IMR-90 (cell line): ENCODE measurements at regions not wholly inside any gene's neighbourhood (a gene's known extent, or its start where the extent isn't known, plus 50 kb on each side); places are given as distances from the start of the nearest gene placed in this dataset.

Experiments used
- ATAC-seq: fragments of 200-7000 bp; cut with Tn5 transposase; 2 replicates; pipeline ENCODE4 v1.9.1; 2020; ENCODE audit warnings: low read depth, mild to moderate bottlenecking, moderate library complexity
- BruUV-seq: library from RNA; stranded (reverse); fragments of 400-500 nt; replicated peaks from 2 replicates; lab custom pipeline; 2021; lab: Mats Ljungman, UMichigan
- CTCF ChIA-PET: fragments of 300-600 bp; formaldehyde crosslinking; extraction: SDS; loops from one replicate; lab custom pipeline; 2021; ENCODE audit warnings: antibody characterized with exemption; lab: Yijun Ruan, JAX
- POLR2A ChIA-PET: fragments of 300-600 bp; sonication (Branson Sonifier 250); formaldehyde crosslinking; loops from one replicate; lab custom pipeline; 2022; ENCODE audit warnings: antibody characterized with exemption; ENCODE audit not compliant: unreplicated experiment; lab: Charles Lee
- DNase-seq: peaks from one replicate; pipeline ENCODE4 v3.0.0; 2013
- H2AFZ ChIP-seq: replicated peaks from 2 replicates; pipeline ENCODE3; 2013; ENCODE audit warnings: low read length, mild to moderate bottlenecking; ENCODE audit not compliant: poor library complexity
- H2AK5ac ChIP-seq: 2 replicates; pipeline ENCODE4 v1.6.1; 2013; ENCODE audit warnings: low read depth, low read length, inconsistent platforms
- H2AK9ac ChIP-seq: replicated peaks from 2 replicates; pipeline ENCODE3; 2013; ENCODE audit warnings: mild to moderate bottlenecking, low read depth, low read length, moderate library complexity; ENCODE audit not compliant: poor library complexity
- H2BK120ac ChIP-seq: 2 replicates; pipeline ENCODE4 v1.6.1; 2013; ENCODE audit warnings: low read depth, low read length, inconsistent platforms
- H2BK15ac ChIP-seq: 3 replicates; pipeline ENCODE4 v1.6.1; 2013; ENCODE audit warnings: low read depth, low read length, inconsistent platforms
- H2BK20ac ChIP-seq: 2 replicates; pipeline ENCODE4 v1.6.1; 2013; ENCODE audit warnings: low read depth, mild to moderate bottlenecking, inconsistent platforms, low read length, moderate library complexity
- H2BK5ac ChIP-seq: 2 replicates; pipeline ENCODE4 v1.6.1; 2013; ENCODE audit warnings: mild to moderate bottlenecking, low read depth, low read length, inconsistent platforms; ENCODE audit not compliant: poor library complexity, severe bottlenecking
- H3K14ac ChIP-seq: replicated peaks from 2 replicates; pipeline ENCODE4 v1.6.1; 2013; ENCODE audit warnings: low read depth, low read length, inconsistent platforms
- H3K18ac ChIP-seq: 2 replicates; pipeline ENCODE4 v1.6.1; 2013; ENCODE audit warnings: low read depth, low read length, control low read depth
- H3K23ac ChIP-seq: 2 replicates; pipeline ENCODE4 v1.6.1; 2013; ENCODE audit warnings: low read depth, low read length, inconsistent platforms
- H3K27ac ChIP-seq: 2 replicates; pipeline ENCODE4 v1.5.1; 2013; ENCODE audit warnings: mild to moderate bottlenecking, control low read depth, low read length; ENCODE audit not compliant: insufficient read depth
- H3K27me3 ChIP-seq: 2 replicates; pipeline ENCODE4 v1.6.1; 2013; ENCODE audit warnings: low read length; ENCODE audit not compliant: control insufficient read depth, insufficient read depth
- H3K36me3 ChIP-seq: 2 replicates; pipeline ENCODE4 v1.6.1; 2013; ENCODE audit warnings: low read length, mixed read lengths; ENCODE audit not compliant: control insufficient read depth, insufficient read depth
- H3K4ac ChIP-seq: 2 replicates; pipeline ENCODE4 v1.6.1; 2013; ENCODE audit warnings: low read depth, low read length, inconsistent platforms
- H3K4me1 ChIP-seq: 2 replicates; pipeline ENCODE4 v1.6.1; 2013; ENCODE audit warnings: low read length, mixed read lengths; ENCODE audit not compliant: control insufficient read depth, insufficient read depth
- H3K4me2 ChIP-seq: 2 replicates; pipeline ENCODE4 v1.6.1; 2013; ENCODE audit warnings: low read depth, mild to moderate bottlenecking, control low read depth, low read length, moderate library complexity
- H3K4me3 ChIP-seq: 2 replicates; pipeline ENCODE4 v1.5.1; 2013; ENCODE audit warnings: low read depth, mild to moderate bottlenecking, control low read depth, low read length, moderate library complexity; ENCODE audit not compliant: insufficient read depth
- H3K56ac ChIP-seq: 2 replicates; pipeline ENCODE4 v1.6.1; 2013; ENCODE audit warnings: low read length, inconsistent platforms; ENCODE audit not compliant: insufficient read depth; ENCODE audit errors: extremely low read depth
- H3K79me1 ChIP-seq, 2 experiments: 2 replicates each; pipeline ENCODE4 v1.6.1; 2013; ENCODE audit warnings: low read length in 2 of 2, inconsistent platforms in 1 of 2, low read depth in 1 of 2
- H3K9ac ChIP-seq: 2 replicates; pipeline ENCODE4 v1.6.1; 2013; ENCODE audit warnings: low read depth, low read length, control low read depth
- H3K9me1 ChIP-seq: 2 replicates; pipeline ENCODE4 v1.6.1; 2013; ENCODE audit warnings: low read length, inconsistent platforms; ENCODE audit not compliant: insufficient read depth
- H3K9me3 ChIP-seq: 2 replicates; pipeline ENCODE4 v1.6.1; 2013; ENCODE audit warnings: low read length; ENCODE audit not compliant: control insufficient read depth, insufficient read depth
- H4K20me1 ChIP-seq: 2 replicates; pipeline ENCODE4 v1.6.1; 2013; ENCODE audit warnings: low read length, inconsistent platforms; ENCODE audit not compliant: insufficient read depth
- H4K5ac ChIP-seq: 2 replicates; pipeline ENCODE4 v1.6.1; 2013; ENCODE audit warnings: mild to moderate bottlenecking, low read depth, low read length, control low read depth
- H4K8ac ChIP-seq, 2 experiments: 2 replicates each; pipeline ENCODE4 v1.6.1; 2013; ENCODE audit warnings: low read depth in 2 of 2, low read length in 2 of 2, control low read depth in 1 of 2, inconsistent platforms in 1 of 2
- H4K91ac ChIP-seq: 2 replicates; pipeline ENCODE4 v1.6.1; 2013; ENCODE audit warnings: low read depth, low read length, inconsistent platforms; ENCODE audit not compliant: insufficient read depth
- BHLHE40 ChIP-seq: fragments of 150-350 bp; IDR thresholded peaks from 2 replicates; pipeline ENCODE4 v1.6.1; 2016; ENCODE audit warnings: mild to moderate bottlenecking, low read depth, low read length
- CEBPB ChIP-seq: IDR thresholded peaks from 2 replicates; pipeline ENCODE4 v1.6.1; 2012; ENCODE audit warnings: low read depth, low read length, improper control_type of control experiment
- CHD1 ChIP-seq: IDR thresholded peaks from 2 replicates; pipeline ENCODE4 v1.6.1; 2012; ENCODE audit warnings: low read depth, low read length, improper control_type of control experiment
- FOS ChIP-seq: fragments of 150-350 bp; IDR thresholded peaks from 2 replicates; pipeline ENCODE4 v1.6.1; 2016; ENCODE audit warnings: low read depth, low read length
- MAFK ChIP-seq: IDR thresholded peaks from 2 replicates; pipeline ENCODE4 v1.6.1; 2012; ENCODE audit warnings: low read depth, low read length, improper control_type of control experiment
- MAZ ChIP-seq: IDR thresholded peaks from 2 replicates; pipeline ENCODE4 v1.6.1; 2012; ENCODE audit warnings: low read depth, mild to moderate bottlenecking, low read length, improper control_type of control experiment, moderate library complexity, borderline replicate concordance
- MXI1 ChIP-seq: IDR thresholded peaks from 2 replicates; pipeline ENCODE4 v1.6.1; 2012; ENCODE audit warnings: low read depth, mild to moderate bottlenecking, low read length, moderate library complexity, borderline replicate concordance
- NFE2L2 ChIP-seq: fragments of 150-350 bp; IDR thresholded peaks from 2 replicates; pipeline ENCODE4 v1.6.1; 2016; ENCODE audit warnings: low read depth, mild to moderate bottlenecking, low read length
- POLR2A ChIP-seq: IDR thresholded peaks from 2 replicates; pipeline ENCODE4 v1.6.1; 2012; ENCODE audit warnings: mild to moderate bottlenecking, low read depth, low read length
- RAD21 ChIP-seq: IDR thresholded peaks from 2 replicates; pipeline ENCODE4 v1.6.1; 2012; ENCODE audit warnings: low read length, improper control_type of control experiment
- RCOR1 ChIP-seq: IDR thresholded peaks from 2 replicates; pipeline ENCODE4 v1.6.1; 2012; ENCODE audit warnings: mild to moderate bottlenecking, low read length, improper control_type of control experiment; ENCODE audit not compliant: insufficient replicate concordance
- RFX5 ChIP-seq: IDR thresholded peaks from 2 replicates; pipeline ENCODE4 v1.8.0; 2012; ENCODE audit warnings: low read depth, mild to moderate bottlenecking, low read length, moderate library complexity
- SMC3 ChIP-seq: fragments of 150-350 bp; IDR thresholded peaks from 2 replicates; pipeline ENCODE4 v1.6.1; 2016; ENCODE audit warnings: low read depth, mild to moderate bottlenecking, antibody characterized with exemption, low read length, moderate library complexity
- WGBS, 2 experiments: methylation state at CpG; one replicate each; pipeline versions ENCODE4 v1.1.5 to v1.1.7; 2013; ENCODE audit warnings: missing lambda C conversion rate in 2 of 2; ENCODE audit not compliant: insufficient read length in 1 of 2; ENCODE audit errors: extremely low coverage in 2 of 2; 5-methylcytosine and 5-hydroxymethylcytosine counted together
- dilution Hi-C: fragments of 300-500 bp; cut with HindIII; formaldehyde crosslinking; loops from one replicate; pipeline ENCODE4 v1.14.3; 2018; ENCODE audit warnings: low sequenced_read_pairs; ENCODE audit not compliant: unreplicated experiment
- in situ Hi-C: fragments of 300-500 bp; cut with MboI; formaldehyde crosslinking; loops from 3 replicates; pipeline ENCODE4 v1.14.3; 2019; ENCODE audit warnings: low sequenced_read_pairs, inconsistent platforms, mixed read lengths
- intact Hi-C: fragments of 100-400 bp; cut with micrococcal nuclease; formaldehyde crosslinking; loops from 2 replicates; pipeline ENCODE4 v1.10.0; 2022
- TF ChIP-seq, protein P1 (sequence below): fragments of 150-350 bp; IDR thresholded peaks from 2 replicates; pipeline ENCODE4 v1.6.1; 2017; ENCODE audit warnings: mild to moderate bottlenecking, antibody characterized with exemption, low read length, low read depth
- TF ChIP-seq, protein P2 (sequence below): conservative IDR thresholded peaks from 2 replicates; pipeline ENCODE4 v1.5.1; 2012; ENCODE audit warnings: mild to moderate bottlenecking, low read depth, low read length, improper control_type of control experiment
- TF ChIP-seq, protein P3 (sequence below): fragments of 150-350 bp; IDR thresholded peaks from 2 replicates; pipeline ENCODE4 v1.6.1; 2016; ENCODE audit warnings: low read depth, mild to moderate bottlenecking, low read length, moderate library complexity, borderline replicate concordance

DNA sequence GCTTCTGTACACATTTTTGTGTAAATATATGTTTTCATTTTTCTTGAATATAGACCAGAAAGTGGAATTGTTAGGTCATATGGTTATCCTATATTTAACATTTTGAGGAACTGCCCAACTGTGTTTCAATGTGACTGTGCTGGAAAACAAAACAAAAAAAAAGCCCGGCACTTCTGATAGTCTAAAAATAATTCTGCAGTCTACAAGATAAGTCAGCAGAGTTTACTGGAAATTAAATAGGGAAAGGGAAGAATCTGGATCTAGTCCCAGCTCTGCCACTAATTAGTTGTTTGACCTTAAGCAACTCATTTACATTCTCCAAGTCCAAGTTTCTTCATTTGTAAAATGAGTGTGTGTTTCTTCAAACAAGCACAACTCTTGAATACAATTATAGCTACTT is 869.1 kb upstream of the B3GALT2 start:
- no peak overlapping the region for H3K56ac ChIP-seq
- BruUV-seq, result no TSS peak
- intact Hi-C loops (no loop called here), dilution Hi-C loops (no loop called here), in situ Hi-C loops (no loop called here)
- no peaks in the 10 kb centered on the region for H3K4me1 ChIP-seq
- H3K79me1 ChIP-seq, result no peaks in the 10 kb centered on the region
- H3K4me2 ChIP-seq, result no peak overlapping the region
- H3K4me3 ChIP-seq, result no peak overlapping the region
- H3K9ac ChIP-seq, result no peak overlapping the region
- no peak for DNase-seq
- H2BK120ac ChIP-seq, result no peak overlapping the region
- H3K18ac ChIP-seq, result no peak overlapping the region
- H3K27me3 ChIP-seq, result no peaks in the 10 kb centered on the region
- ChIA-PET CTCF (interaction anchor here (0.7 kb wide), 1 partner anchor 14 kb away, joined by 3 read pairs; no protein-coding TSS in a partner anchor), POLR2A (no interaction called here)
- H2BK5ac ChIP-seq, result no peak overlapping the region
- H2BK20ac ChIP-seq, result no peak overlapping the region
- no peak overlapping the region for H3K14ac ChIP-seq
- no peak overlapping the region for H3K4ac ChIP-seq
- no peak overlapping the region for H3K23ac ChIP-seq
- no CpG with 5 or more reads among the region's 1 CpG for WGBS, 2 experiments
- ATAC-seq, result no peak
- no peaks in the 10 kb centered on the region for H3K36me3 ChIP-seq
- H3K9me3 ChIP-seq, result no peaks in the 10 kb centered on the region
- no peak overlapping the region for H4K5ac ChIP-seq
- no peak overlapping the region for H2AFZ ChIP-seq
- TF ChIP-seq BHLHE40 (no peak), FOS (no peak), RAD21 (no peak), RCOR1 (no peak), CHD1 (no peak), MAZ (no peak), POLR2A (no peak), CEBPB (no peak), SMC3 (no peak), NFE2L2 (no peak), MXI1 (no peak), MAFK (no peak), RFX5 (no peak)
- TF ChIP-seq, protein P1, sequence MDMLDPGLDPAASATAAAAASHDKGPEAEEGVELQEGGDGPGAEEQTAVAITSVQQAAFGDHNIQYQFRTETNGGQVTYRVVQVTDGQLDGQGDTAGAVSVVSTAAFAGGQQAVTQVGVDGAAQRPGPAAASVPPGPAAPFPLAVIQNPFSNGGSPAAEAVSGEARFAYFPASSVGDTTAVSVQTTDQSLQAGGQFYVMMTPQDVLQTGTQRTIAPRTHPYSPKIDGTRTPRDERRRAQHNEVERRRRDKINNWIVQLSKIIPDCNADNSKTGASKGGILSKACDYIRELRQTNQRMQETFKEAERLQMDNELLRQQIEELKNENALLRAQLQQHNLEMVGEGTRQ, result no peak
- TF ChIP-seq, protein P2, sequence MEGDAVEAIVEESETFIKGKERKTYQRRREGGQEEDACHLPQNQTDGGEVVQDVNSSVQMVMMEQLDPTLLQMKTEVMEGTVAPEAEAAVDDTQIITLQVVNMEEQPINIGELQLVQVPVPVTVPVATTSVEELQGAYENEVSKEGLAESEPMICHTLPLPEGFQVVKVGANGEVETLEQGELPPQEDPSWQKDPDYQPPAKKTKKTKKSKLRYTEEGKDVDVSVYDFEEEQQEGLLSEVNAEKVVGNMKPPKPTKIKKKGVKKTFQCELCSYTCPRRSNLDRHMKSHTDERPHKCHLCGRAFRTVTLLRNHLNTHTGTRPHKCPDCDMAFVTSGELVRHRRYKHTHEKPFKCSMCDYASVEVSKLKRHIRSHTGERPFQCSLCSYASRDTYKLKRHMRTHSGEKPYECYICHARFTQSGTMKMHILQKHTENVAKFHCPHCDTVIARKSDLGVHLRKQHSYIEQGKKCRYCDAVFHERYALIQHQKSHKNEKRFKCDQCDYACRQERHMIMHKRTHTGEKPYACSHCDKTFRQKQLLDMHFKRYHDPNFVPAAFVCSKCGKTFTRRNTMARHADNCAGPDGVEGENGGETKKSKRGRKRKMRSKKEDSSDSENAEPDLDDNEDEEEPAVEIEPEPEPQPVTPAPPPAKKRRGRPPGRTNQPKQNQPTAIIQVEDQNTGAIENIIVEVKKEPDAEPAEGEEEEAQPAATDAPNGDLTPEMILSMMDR, result no peak
- TF ChIP-seq, protein P3, sequence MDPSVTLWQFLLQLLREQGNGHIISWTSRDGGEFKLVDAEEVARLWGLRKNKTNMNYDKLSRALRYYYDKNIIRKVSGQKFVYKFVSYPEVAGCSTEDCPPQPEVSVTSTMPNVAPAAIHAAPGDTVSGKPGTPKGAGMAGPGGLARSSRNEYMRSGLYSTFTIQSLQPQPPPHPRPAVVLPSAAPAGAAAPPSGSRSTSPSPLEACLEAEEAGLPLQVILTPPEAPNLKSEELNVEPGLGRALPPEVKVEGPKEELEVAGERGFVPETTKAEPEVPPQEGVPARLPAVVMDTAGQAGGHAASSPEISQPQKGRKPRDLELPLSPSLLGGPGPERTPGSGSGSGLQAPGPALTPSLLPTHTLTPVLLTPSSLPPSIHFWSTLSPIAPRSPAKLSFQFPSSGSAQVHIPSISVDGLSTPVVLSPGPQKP, result no peak
- H2BK15ac ChIP-seq, result no peak overlapping the region
- H3K9me1 ChIP-seq, result no peaks in the 10 kb centered on the region
- no peaks in the 10 kb centered on the region for H4K20me1 ChIP-seq
- H2AK9ac ChIP-seq, result no peak overlapping the region
- no peak overlapping the region for H4K8ac ChIP-seq
- no peak overlapping the region for H3K27ac ChIP-seq
- H4K91ac ChIP-seq, result no peak overlapping the region
- H2AK5ac ChIP-seq, result no peak overlapping the region
